Mesodermal cell (in vitro differentiated cells): ENCODE measurements at regions not wholly inside any gene's neighbourhood (a gene's known extent, or its start where the extent isn't known, plus 50 kb on each side); places are given as distances from the start of the nearest gene placed in this dataset.

Experiments
- H3K27ac ChIP-seq: 2 replicates; pipeline ENCODE4 v1.7.0; 2013; ENCODE audit warnings: mild to moderate bottlenecking, low read depth, low read length, moderate library complexity; ENCODE audit not compliant: severe bottlenecking
- H3K36me3 ChIP-seq: 2 replicates; pipeline ENCODE4 v1.7.1; 2013; ENCODE audit warnings: mild to moderate bottlenecking, low read length, moderate library complexity; ENCODE audit not compliant: control insufficient read depth, insufficient read depth
- H3K4me1 ChIP-seq: one replicate; pipeline ENCODE4 v1.7.1; 2013; ENCODE audit warnings: mild to moderate bottlenecking, low read length; ENCODE audit not compliant: insufficient read depth, control insufficient read depth, poor library complexity, severe bottlenecking
- H3K4me3 ChIP-seq: 2 replicates; pipeline ENCODE4 v1.7.0; 2013; ENCODE audit warnings: low read length, control low read depth, mild to moderate bottlenecking; ENCODE audit not compliant: insufficient read depth, poor library complexity, severe bottlenecking; ENCODE audit errors: extremely low read depth
- H3K9me3 ChIP-seq: 2 replicates; pipeline ENCODE4 v1.7.1; 2013; ENCODE audit warnings: mild to moderate bottlenecking, low read length, moderate library complexity; ENCODE audit not compliant: control insufficient read depth
- WGBS, 2 experiments: methylation state at CpG; one replicate each; pipeline ENCODE4 v1.1.5; 2013; ENCODE audit warnings: missing lambda C conversion rate in 2 of 2; ENCODE audit not compliant: insufficient coverage in 2 of 2; 5-methylcytosine and 5-hydroxymethylcytosine counted together

DNA sequence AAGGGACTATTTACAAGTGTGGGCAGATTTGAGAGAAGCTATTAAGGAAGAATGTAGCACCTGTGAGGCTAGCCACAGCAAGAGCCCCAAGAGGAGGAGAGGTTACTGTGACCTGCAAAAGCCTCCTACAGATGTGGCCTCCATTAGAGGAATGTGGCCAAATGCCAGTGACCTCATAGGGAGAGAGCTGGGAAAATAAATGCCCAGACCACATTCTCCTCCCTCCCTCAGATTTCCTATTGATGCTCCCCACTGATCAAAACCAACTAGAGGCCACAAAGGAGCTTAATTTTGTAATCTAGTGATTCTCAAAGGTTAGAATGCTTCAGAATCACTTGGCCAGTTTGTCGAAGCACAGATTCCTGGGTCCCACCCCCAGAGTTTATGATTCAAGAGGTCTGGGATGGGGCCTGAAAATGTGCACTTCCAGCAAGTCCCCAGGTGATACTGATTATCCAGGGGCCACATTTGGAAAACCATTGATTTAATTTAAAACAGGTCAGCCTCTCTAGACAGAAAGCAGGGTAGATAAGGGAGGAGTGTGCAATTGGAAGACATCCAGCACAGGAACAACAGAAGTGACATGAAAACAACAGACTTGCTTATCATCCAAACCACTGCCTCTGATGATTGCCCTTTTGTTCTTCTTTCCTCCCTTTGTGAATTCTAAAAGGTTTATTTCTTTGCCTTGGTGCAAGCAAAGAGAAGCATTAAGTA, 61.2 kb upstream of the RBBP8 start:
- 89% methylated on average over 1 of the region's 1 CpG; no CpG with 5 or more reads in 1 of the 2 experiments for WGBS, 2 experiments
- Histone ChIP-seq H3K4me1 (no peaks in the 10 kb centered on the region), H3K9me3 (no peaks in the 10 kb centered on the region), H3K4me3 (no peak overlapping the region), H3K27ac (no peak overlapping the region), H3K36me3 (no peaks in the 10 kb centered on the region)

DNA sequence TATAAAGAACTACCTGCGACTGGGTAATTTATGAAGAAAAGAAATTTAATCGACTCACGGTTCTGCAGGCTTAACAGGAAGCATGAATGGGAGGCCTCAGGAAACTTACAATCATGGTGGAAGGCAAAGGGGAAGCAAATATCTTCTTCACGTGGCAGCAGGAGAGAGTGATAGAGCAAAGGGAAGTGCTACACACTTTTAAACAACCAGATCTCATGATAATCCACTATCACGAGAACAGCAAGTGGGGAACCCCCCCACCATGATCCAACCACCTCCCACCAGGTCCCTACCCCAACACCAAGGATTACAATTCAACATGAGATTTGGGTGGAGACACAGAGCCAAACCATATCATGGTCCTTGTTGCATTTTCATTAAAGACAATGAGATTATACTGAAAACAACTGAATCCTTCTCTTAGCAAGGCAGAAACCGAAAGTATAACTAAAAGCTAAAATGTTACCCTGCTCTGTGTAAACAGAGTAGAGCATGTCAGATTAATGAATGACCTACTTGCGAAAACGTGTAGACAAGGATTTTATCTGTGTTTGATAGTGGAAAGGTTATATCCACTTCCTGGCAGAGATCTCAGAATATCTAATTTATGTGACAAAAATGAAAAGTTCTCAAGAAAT, 60.1 kb upstream of the RBBP8 start:
- Histone ChIP-seq H3K27ac (no peak overlapping the region), H3K9me3 (no peaks in the 10 kb centered on the region), H3K4me3 (no peak overlapping the region), H3K4me1 (no peaks in the 10 kb centered on the region), H3K36me3 (no peaks in the 10 kb centered on the region)
- 96 to 100% methylated on average over 3 of the region's 8 CpGs for WGBS, 2 experiments

DNA sequence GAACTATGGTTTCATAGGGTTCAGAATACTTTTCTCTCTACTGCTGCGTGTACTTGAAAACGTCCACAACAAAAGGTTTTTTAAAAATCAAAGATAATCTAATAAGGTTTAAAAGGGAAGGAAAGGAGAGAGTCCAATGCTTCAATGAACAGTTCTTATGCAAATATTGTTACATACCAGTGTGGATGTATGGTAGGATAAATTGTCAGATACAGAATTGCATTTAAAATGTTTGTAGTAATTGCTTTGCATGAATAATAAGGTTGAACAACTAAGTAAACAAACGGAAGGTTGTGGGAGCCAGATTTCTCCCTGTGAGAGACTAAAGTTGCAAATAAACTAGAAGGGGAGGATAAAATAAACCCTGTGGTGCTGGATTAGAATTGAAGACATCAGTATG, 53.8 kb upstream of the RBBP8 start:
- Histone ChIP-seq H3K4me1 (no peaks in the 10 kb centered on the region), H3K4me3 (no peak overlapping the region), H3K27ac (no peak overlapping the region), H3K9me3 (no peaks in the 10 kb centered on the region), H3K36me3 (no peaks in the 10 kb centered on the region)
- WGBS, 2 experiments: 86 to 100% methylated on average over 1 of the region's 3 CpGs

DNA sequence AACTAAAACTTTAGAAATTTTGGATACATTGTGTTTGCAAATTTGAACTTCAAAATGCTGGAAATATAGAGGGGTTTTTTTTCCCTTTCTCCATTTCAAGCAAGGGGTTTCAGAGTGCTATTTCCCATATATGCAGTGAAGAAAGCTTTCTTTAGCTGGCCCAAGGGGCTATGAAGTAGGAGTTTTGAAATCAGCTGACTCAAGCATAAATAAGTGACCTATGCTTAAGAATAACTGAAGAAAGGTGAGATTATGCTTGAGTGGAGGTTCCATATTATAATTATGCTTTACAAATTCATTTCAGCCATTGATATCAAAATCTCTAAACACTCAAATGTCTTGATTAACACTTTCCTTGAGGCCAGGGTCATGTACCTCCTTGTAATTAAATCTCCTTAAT, 51.0 kb upstream of the RBBP8 start:
- Histone ChIP-seq H3K27ac (no peak overlapping the region), H3K36me3 (no peaks in the 10 kb centered on the region), H3K4me1 (no peaks in the 10 kb centered on the region), H3K4me3 (no peak overlapping the region), H3K9me3 (no peaks in the 10 kb centered on the region)

DNA sequence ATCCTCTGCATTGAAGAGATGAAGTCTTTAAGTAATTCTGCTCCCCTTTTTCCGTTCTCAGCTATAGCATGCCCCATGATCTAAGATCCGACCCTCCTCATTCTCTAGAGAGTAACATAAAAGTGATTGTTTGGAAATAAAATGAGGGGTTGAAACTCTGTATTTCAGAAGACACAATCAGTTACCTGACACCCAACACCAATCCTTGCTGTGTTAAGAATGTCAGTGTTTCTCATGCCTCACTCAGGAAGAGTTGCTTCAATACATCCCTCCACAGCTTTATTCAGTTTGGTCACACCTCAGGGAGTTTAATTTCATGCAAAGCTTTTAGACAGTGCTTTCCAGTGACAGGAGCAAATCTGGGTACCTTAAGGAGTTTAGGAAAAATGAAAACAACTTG, 49.9 kb upstream of the RBBP8 start:
- H3K27ac ChIP-seq: no peak overlapping the region
- WGBS, 2 experiments: no CpG with 5 or more reads among the region's 2 CpGs

More for the DNA sequence above, 49.9 kb upstream of the RBBP8 start:
- no peaks in the 10 kb centered on the region for H3K4me1 ChIP-seq
- no peaks in the 10 kb centered on the region for H3K9me3 ChIP-seq
- no peaks in the 10 kb centered on the region for H3K36me3 ChIP-seq
- no peak overlapping the region for H3K4me3 ChIP-seq
